Breast epithelium (tissue), 3 donors: ENCODE measurements at regions not wholly inside any gene's neighbourhood (a gene's known extent, or its start where the extent isn't known, plus 50 kb on each side); places are given as distances from the start of the nearest gene placed in this dataset.

ENCODE experiments used
- CTCF ChIP-seq, 3 donors: fragments of 450-650 bp; IDR thresholded peaks; one replicate each; pipeline ENCODE4 v1.5.1; 2016 to 2017; ENCODE audit warnings: antibody characterized with exemption in 3 of 3, mild to moderate bottlenecking in 3 of 3, moderate library complexity in 3 of 3
- POLR2AphosphoS5 ChIP-seq, 3 donors: sonication (generic); formaldehyde crosslinking; IDR thresholded peaks; one replicate each; pipeline ENCODE4 v1.6.1; 2017; ENCODE audit warnings: antibody characterized with exemption in 3 of 3

GRCh38 chr2:128566671-128567070 lies 248.0 kb upstream of the HS6ST1 start:
- TF ChIP-seq CTCF (IDR thresholded peaks at IDR 0.05) (no peak), POLR2AphosphoS5 (IDR thresholded peaks at IDR 0.05) (no peak)
